ENCODE measurements at regions not wholly inside any gene's neighbourhood (a gene's known extent, or its start where the extent isn't known, plus 50 kb on each side); places are given as distances from the start of the nearest gene placed in this dataset.

- H3K27ac ChIP-seq: no peak overlapping the region
- H3K4me3 ChIP-seq: no peak overlapping the region
- H3K9me3 ChIP-seq: no peaks in the 10 kb centered on the region
- no peaks in the 10 kb centered on the region for H3K4me1 ChIP-seq
- intact Hi-C loops (cut with DNase I): no loop called here
- DNase-seq: no peak
- no peak for TF ChIP-seq CTCF (IDR thresholded peaks at IDR 0.05)
- H3K27me3 ChIP-seq: no peaks in the 10 kb centered on the region
- no peaks in the 10 kb centered on the region for H3K36me3 ChIP-seq
- ATAC-seq: no peak
Measured at GRCh38 chr11:92475316-92475715, 250.7 kb downstream of the FAT3 start.

GRCh38 chr11:92475819-92476218 lies 251.2 kb downstream of the FAT3 start:
- DNase-seq: no peak
- WGBS, 2 donors: 92 to 98% methylated on average over 3 of the region's 3 CpGs

GRCh38 chr11:92477686-92478085 lies 253.1 kb downstream of the FAT3 start:
- ATAC-seq (no peak), DNase-seq (no peak)
- intact Hi-C loops (cut with DNase I): no loop called here
- Histone ChIP-seq H3K27me3 (no peaks in the 10 kb centered on the region), H3K4me3 (no peak overlapping the region), H3K9me3 (no peaks in the 10 kb centered on the region), H3K4me1 (no peaks in the 10 kb centered on the region), H3K27ac (no peak overlapping the region), H3K36me3 (no peaks in the 10 kb centered on the region)
- TF ChIP-seq CTCF (IDR thresholded peaks at IDR 0.05): no peak
- 77 to 88% methylated on average over 3 of the region's 3 CpGs for WGBS, 2 donors

More at GRCh38 chr11:92475819-92476218, 251.2 kb downstream of the FAT3 start:
- no peak for ATAC-seq
- Histone ChIP-seq H3K36me3 (no peaks in the 10 kb centered on the region), H3K4me3 (no peak overlapping the region), H3K27me3 (no peaks in the 10 kb centered on the region), H3K27ac (no peak overlapping the region), H3K4me1 (no peaks in the 10 kb centered on the region), H3K9me3 (no peaks in the 10 kb centered on the region)
- intact Hi-C loops (cut with DNase I): no loop called here
- no peak for TF ChIP-seq CTCF (IDR thresholded peaks at IDR 0.05)

GRCh38 chr11:92480499-92480898 lies 255.9 kb downstream of the FAT3 start:
- Histone ChIP-seq H3K4me1 (no peaks in the 10 kb centered on the region), H3K9me3 (no peaks in the 10 kb centered on the region), H3K36me3 (no peaks in the 10 kb centered on the region), H3K27me3 (no peaks in the 10 kb centered on the region), H3K27ac (no peak overlapping the region), H3K4me3 (no peak overlapping the region)
- 86 to 93% methylated on average over 1 of the region's 1 CpG for WGBS, 2 donors
- intact Hi-C loops (cut with DNase I): no loop called here
- no peak for DNase-seq
- no peak for ATAC-seq
- no peak for TF ChIP-seq CTCF (IDR thresholded peaks at IDR 0.05)
